ENCODE measurements at regions not wholly inside any gene's neighbourhood (a gene's known extent, or its start where the extent isn't known, plus 50 kb on each side); places are given as distances from the start of the nearest gene placed in this dataset.

DNA sequence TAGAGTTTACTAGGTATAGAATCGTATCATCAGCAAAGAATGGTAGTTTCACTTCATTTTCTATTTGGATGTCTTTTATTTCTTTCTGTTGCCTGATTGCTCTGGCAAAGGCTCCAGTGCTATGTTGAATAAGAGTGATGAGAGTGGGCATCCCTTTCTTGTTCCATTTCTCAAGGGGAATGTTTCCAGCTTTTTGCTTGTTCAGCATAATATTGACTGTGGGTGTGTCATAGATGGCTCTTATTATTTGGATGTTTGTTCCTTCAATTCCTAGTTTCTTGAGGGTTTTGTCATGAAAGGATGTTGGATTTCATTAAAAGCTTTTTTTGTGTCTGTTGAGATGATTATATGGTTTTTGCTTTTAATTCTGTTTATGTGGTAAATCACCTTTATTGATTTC lies 1114.5 kb downstream of the RAPGEF2 start:
- TF ChIP-seq POLR2A (IDR thresholded peaks at IDR 0.05; ENCODE audit: borderline replicate concordance, extremely low read depth, insufficient read depth, insufficient read length) (no peak), EZH2phosphoT487 (IDR thresholded peaks at IDR 0.05; ENCODE audit: borderline replicate concordance) (no peak), POLR2AphosphoS5 (IDR thresholded peaks at IDR 0.05; ENCODE audit: low read depth, low read length) (no peak), EZH2 (IDR thresholded peaks at IDR 0.05) (no peak)
- TF ChIP-seq, protein P1, sequence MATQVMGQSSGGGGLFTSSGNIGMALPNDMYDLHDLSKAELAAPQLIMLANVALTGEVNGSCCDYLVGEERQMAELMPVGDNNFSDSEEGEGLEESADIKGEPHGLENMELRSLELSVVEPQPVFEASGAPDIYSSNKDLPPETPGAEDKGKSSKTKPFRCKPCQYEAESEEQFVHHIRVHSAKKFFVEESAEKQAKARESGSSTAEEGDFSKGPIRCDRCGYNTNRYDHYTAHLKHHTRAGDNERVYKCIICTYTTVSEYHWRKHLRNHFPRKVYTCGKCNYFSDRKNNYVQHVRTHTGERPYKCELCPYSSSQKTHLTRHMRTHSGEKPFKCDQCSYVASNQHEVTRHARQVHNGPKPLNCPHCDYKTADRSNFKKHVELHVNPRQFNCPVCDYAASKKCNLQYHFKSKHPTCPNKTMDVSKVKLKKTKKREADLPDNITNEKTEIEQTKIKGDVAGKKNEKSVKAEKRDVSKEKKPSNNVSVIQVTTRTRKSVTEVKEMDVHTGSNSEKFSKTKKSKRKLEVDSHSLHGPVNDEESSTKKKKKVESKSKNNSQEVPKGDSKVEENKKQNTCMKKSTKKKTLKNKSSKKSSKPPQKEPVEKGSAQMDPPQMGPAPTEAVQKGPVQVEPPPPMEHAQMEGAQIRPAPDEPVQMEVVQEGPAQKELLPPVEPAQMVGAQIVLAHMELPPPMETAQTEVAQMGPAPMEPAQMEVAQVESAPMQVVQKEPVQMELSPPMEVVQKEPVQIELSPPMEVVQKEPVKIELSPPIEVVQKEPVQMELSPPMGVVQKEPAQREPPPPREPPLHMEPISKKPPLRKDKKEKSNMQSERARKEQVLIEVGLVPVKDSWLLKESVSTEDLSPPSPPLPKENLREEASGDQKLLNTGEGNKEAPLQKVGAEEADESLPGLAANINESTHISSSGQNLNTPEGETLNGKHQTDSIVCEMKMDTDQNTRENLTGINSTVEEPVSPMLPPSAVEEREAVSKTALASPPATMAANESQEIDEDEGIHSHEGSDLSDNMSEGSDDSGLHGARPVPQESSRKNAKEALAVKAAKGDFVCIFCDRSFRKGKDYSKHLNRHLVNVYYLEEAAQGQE (IDR thresholded peaks at IDR 0.05; ENCODE audit: low read depth) = no peak
- TF ChIP-seq, protein P2, sequence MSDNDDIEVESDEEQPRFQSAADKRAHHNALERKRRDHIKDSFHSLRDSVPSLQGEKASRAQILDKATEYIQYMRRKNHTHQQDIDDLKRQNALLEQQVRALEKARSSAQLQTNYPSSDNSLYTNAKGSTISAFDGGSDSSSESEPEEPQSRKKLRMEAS (IDR thresholded peaks at IDR 0.05) = no peak
- TF ChIP-seq, protein P3, sequence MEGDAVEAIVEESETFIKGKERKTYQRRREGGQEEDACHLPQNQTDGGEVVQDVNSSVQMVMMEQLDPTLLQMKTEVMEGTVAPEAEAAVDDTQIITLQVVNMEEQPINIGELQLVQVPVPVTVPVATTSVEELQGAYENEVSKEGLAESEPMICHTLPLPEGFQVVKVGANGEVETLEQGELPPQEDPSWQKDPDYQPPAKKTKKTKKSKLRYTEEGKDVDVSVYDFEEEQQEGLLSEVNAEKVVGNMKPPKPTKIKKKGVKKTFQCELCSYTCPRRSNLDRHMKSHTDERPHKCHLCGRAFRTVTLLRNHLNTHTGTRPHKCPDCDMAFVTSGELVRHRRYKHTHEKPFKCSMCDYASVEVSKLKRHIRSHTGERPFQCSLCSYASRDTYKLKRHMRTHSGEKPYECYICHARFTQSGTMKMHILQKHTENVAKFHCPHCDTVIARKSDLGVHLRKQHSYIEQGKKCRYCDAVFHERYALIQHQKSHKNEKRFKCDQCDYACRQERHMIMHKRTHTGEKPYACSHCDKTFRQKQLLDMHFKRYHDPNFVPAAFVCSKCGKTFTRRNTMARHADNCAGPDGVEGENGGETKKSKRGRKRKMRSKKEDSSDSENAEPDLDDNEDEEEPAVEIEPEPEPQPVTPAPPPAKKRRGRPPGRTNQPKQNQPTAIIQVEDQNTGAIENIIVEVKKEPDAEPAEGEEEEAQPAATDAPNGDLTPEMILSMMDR (IDR thresholded peaks at IDR 0.05 in 2 of 3, conservative IDR thresholded peaks at IDR 0.05 in 1 of 3; ENCODE audit: borderline replicate concordance in 1 of 3, insufficient read depth in 1 of 3, low read depth in 2 of 3, low read length in 2 of 3) = no peak

Measured in HCT116 (cell line).